ENCODE measurements at regions not wholly inside any gene's neighbourhood (a gene's known extent, or its start where the extent isn't known, plus 50 kb on each side); places are given as distances from the start of the nearest gene placed in this dataset.

- TF ChIP-seq, protein P1, sequence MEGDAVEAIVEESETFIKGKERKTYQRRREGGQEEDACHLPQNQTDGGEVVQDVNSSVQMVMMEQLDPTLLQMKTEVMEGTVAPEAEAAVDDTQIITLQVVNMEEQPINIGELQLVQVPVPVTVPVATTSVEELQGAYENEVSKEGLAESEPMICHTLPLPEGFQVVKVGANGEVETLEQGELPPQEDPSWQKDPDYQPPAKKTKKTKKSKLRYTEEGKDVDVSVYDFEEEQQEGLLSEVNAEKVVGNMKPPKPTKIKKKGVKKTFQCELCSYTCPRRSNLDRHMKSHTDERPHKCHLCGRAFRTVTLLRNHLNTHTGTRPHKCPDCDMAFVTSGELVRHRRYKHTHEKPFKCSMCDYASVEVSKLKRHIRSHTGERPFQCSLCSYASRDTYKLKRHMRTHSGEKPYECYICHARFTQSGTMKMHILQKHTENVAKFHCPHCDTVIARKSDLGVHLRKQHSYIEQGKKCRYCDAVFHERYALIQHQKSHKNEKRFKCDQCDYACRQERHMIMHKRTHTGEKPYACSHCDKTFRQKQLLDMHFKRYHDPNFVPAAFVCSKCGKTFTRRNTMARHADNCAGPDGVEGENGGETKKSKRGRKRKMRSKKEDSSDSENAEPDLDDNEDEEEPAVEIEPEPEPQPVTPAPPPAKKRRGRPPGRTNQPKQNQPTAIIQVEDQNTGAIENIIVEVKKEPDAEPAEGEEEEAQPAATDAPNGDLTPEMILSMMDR (conservative IDR thresholded peaks at IDR 0.05) = no peak
- no peak overlapping the region for H3K27ac Mint-ChIP-seq
- no peak overlapping the region for H3K27ac ChIP-seq (ENCODE audit: low read depth, low read length)
- peaks cover 8% of the 10 kb centered on the region for H3K27me3 Mint-ChIP-seq (ENCODE audit: insufficient read depth)
- no peak overlapping the region for H3K9ac ChIP-seq (ENCODE audit: extremely low read depth, low read length, poor library complexity, severe bottlenecking)
- H3K9me3 Mint-ChIP-seq = no peaks in the 10 kb centered on the region
- H3K27me3 ChIP-seq (ENCODE audit: control insufficient read depth, insufficient read depth, low read length, poor library complexity, severe bottlenecking) = peaks cover 8% of the 10 kb centered on the region
- H3K4me3 Mint-ChIP-seq = no peak overlapping the region
- no peaks in the 10 kb centered on the region for H3K9me3 ChIP-seq (ENCODE audit: control insufficient read depth, low read length)
- no peaks in the 10 kb centered on the region for H3K4me1 ChIP-seq (ENCODE audit: control insufficient read depth, insufficient read depth, low read length)
- peaks cover 13% of the 10 kb centered on the region for H3K4me1 Mint-ChIP-seq
- H3K36me3 Mint-ChIP-seq (ENCODE audit: low read depth) = no peaks in the 10 kb centered on the region
- no peak overlapping the region for H3K4me3 ChIP-seq (ENCODE audit: low read length)
- no peak for DNase-seq
- no peaks in the 10 kb centered on the region for H3K36me3 ChIP-seq (ENCODE audit: control insufficient read depth, insufficient read depth, low read length)
- 89 to 90% methylated on average over 2 to 3 of the region's 3 CpGs for WGBS, 2 experiments (ENCODE audit: insufficient coverage in 1 of 2, insufficient read length in 1 of 2)
These were observed 399.4 kb upstream of the ITGA1 start for GRCh38 chr5:52388349-52388748.

- Histone ChIP-seq H3K36me3 (ENCODE audit: control insufficient read depth, insufficient read depth, low read length) (no peaks in the 10 kb centered on the region), H3K4me3 (ENCODE audit: low read length) (no peak overlapping the region), H3K9me3 (ENCODE audit: control insufficient read depth, low read length) (no peaks in the 10 kb centered on the region), H3K27me3 (ENCODE audit: control insufficient read depth, insufficient read depth, low read length, poor library complexity, severe bottlenecking) (no peaks in the 10 kb centered on the region), H3K27ac (ENCODE audit: low read depth, low read length) (no peak overlapping the region), H3K9ac (ENCODE audit: extremely low read depth, low read length, poor library complexity, severe bottlenecking) (no peak overlapping the region), H3K4me1 (ENCODE audit: control insufficient read depth, insufficient read depth, low read length) (peaks cover 6% of the 10 kb centered on the region)
- H3K36me3 Mint-ChIP-seq (ENCODE audit: low read depth) = no peaks in the 10 kb centered on the region
- WGBS, 2 experiments (ENCODE audit: insufficient coverage in 1 of 2, insufficient read length in 1 of 2) = 89 to 94% methylated on average over 2 to 3 of the region's 3 CpGs
- peaks cover 4% of the 10 kb centered on the region for H3K9me3 Mint-ChIP-seq
- H3K27me3 Mint-ChIP-seq (ENCODE audit: insufficient read depth) = no peaks in the 10 kb centered on the region
- H3K4me1 Mint-ChIP-seq = peaks cover 32% of the 10 kb centered on the region
- no peak overlapping the region for H3K27ac Mint-ChIP-seq
- H3K4me3 Mint-ChIP-seq = no peak overlapping the region
- no peak for DNase-seq
- TF ChIP-seq, protein P1 (conservative IDR thresholded peaks at IDR 0.05) = no peak
These were observed 395.4 kb upstream of the ITGA1 start for GRCh38 chr5:52392321-52392720.

- Histone ChIP-seq H3K4me3 (ENCODE audit: low read length) (no peak overlapping the region), H3K4me1 (ENCODE audit: control insufficient read depth, insufficient read depth, low read length) (no peaks in the 10 kb centered on the region), H3K27ac (ENCODE audit: low read depth, low read length) (no peak overlapping the region), H3K9ac (ENCODE audit: extremely low read depth, low read length, poor library complexity, severe bottlenecking) (no peak overlapping the region), H3K36me3 (ENCODE audit: control insufficient read depth, insufficient read depth, low read length) (no peaks in the 10 kb centered on the region), H3K9me3 (ENCODE audit: control insufficient read depth, low read length) (no peaks in the 10 kb centered on the region), H3K27me3 (ENCODE audit: control insufficient read depth, insufficient read depth, low read length, poor library complexity, severe bottlenecking) (no peaks in the 10 kb centered on the region)
- Mint-ChIP-seq H3K36me3 (ENCODE audit: low read depth) (no peaks in the 10 kb centered on the region), H3K4me1 (peaks cover 3% of the 10 kb centered on the region), H3K9me3 (peaks cover 3% of the 10 kb centered on the region), H3K4me3 (no peak overlapping the region), H3K27ac (no peak overlapping the region), H3K27me3 (ENCODE audit: insufficient read depth) (no peaks in the 10 kb centered on the region)
- WGBS, 2 experiments (ENCODE audit: insufficient coverage in 1 of 2, insufficient read length in 1 of 2) = 89 to 100% methylated on average over 4 to 8 of the region's 8 CpGs
- TF ChIP-seq, protein P1 (conservative IDR thresholded peaks at IDR 0.05) = no peak
- no peak for DNase-seq
These were observed 377.9 kb upstream of the ITGA1 start for GRCh38 chr5:52409835-52410234.
